Stomach (tissue), 8 donors: ENCODE measurements at regions not wholly inside any gene's neighbourhood (a gene's known extent, or its start where the extent isn't known, plus 50 kb on each side); places are given as distances from the start of the nearest gene placed in this dataset.

ENCODE experiments used
- DNase-seq, 2 donors: peaks; one replicate each; pipeline versions ENCODE4 v3.0.0 to v3.0.0-alpha.2; 2013 to 2019
- H3K27ac ChIP-seq, 5 donors: fragments of 200-600 bp in 4 of 5; sonication (generic) in 4 of 5; one replicate each; pipeline ENCODE4 v1.5.1; 2013 to 2019; ENCODE audit warnings: mild to moderate bottlenecking in 1 of 5, moderate library complexity in 1 of 5
- H3K27me3 ChIP-seq, 3 donors: fragments of 200-600 bp; sonication (generic); one replicate each; pipeline ENCODE4 v1.5.1; 2017 to 2019; ENCODE audit warnings: mixed run types in 1 of 3
- H3K36me3 ChIP-seq, 4 donors: fragments of 200-600 bp; sonication (generic); 1 replicate in 3 of 4; 2 replicates in 1 of 4; pipeline ENCODE4 v1.5.1; 2016 to 2019
- H3K4me1 ChIP-seq, 4 donors: fragments of 200-600 bp; sonication (generic); one replicate each; pipeline ENCODE4 v1.5.1; 2016 to 2019
- H3K4me3 ChIP-seq, 4 donors: fragments of 200-600 bp; sonication (generic) in 3 of 4; one replicate each; pipeline ENCODE4 v1.5.1; 2016 to 2019; ENCODE audit warnings: mild to moderate bottlenecking in 1 of 4
- H3K9me3 ChIP-seq, 4 donors: fragments of 200-600 bp; sonication (generic); one replicate each; pipeline ENCODE4 v1.5.1; 2016 to 2019
- EP300 ChIP-seq: sonication (generic); formaldehyde crosslinking; IDR thresholded peaks from one replicate; pipeline ENCODE4 v1.6.1; 2017; ENCODE audit warnings: antibody characterized with exemption
- POLR2A ChIP-seq, 4 donors: fragments of 450-650 bp; IDR thresholded peaks; one replicate each; pipeline ENCODE4 v1.6.1; 2016; ENCODE audit warnings: antibody characterized with exemption in 4 of 4, control low read depth in 2 of 4, mild to moderate bottlenecking in 1 of 4, moderate library complexity in 1 of 4
- POLR2AphosphoS5 ChIP-seq, 3 donors: sonication (generic); formaldehyde crosslinking; IDR thresholded peaks; one replicate each; pipeline ENCODE4 v1.6.1; 2016; ENCODE audit warnings: antibody characterized with exemption in 3 of 3
- WGBS, 5 donors: extraction: QIAGEN DNeasy Blood & Tissue Kit in 3 of 5; methylation state at CpG; one replicate each; pipeline versions ENCODE4 v1.1.5 to v1.1.7; 2013 to 2018; 5-methylcytosine and 5-hydroxymethylcytosine counted together
- intact Hi-C: fragments of 100-400 bp; cut with DNase I; formaldehyde crosslinking; loops from one replicate; pipeline ENCODE4 v1.15.1; 2023; ENCODE audit warnings: low total_unique reads
- TF ChIP-seq, protein P1 (sequence below), 7 experiments: fragments of 450-650 bp in 4 of 7; fragments of 200-600 bp in 3 of 7; sonication (generic) in 3 of 7; IDR thresholded peaks; one replicate each; pipeline ENCODE4 v1.5.1; 2016 to 2019; ENCODE audit warnings: antibody characterized with exemption in 7 of 7, control low read depth in 2 of 7, mild to moderate bottlenecking in 1 of 7
- donor health status: healthy with polysubstance abuse.
- donor health status: Bipolar disorder and iron deficiency.
- donor health status: healthy.

DNA sequence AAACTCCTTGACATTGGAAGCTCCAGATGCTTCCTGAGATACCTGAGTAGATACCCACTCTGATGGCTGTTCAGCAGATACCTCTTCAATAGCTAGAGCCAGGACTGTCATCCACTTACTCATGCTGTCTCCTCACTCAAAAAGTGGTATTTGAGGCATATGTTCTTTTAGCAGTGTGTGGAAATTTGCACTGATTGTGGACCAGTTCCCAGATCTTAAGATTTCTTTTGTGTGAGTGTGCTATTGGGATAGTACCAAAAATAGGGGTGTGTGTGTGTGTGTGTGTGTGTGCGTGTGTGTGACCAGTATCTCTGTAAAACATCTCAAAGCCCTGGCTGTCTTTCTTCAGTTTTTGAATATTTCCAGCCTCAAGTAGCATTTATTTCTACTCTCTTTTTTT is 108.3 kb downstream of the SLITRK5 start:
- H3K27ac ChIP-seq: no peak overlapping the region
- no peak overlapping the region for H3K4me3 ChIP-seq
- no peaks in the 10 kb centered on the region for H3K4me1 ChIP-seq
- no peaks in the 10 kb centered on the region for H3K27me3 ChIP-seq
- WGBS, 5 donors: 71 to 89% (median 79%) methylated on average over 1 of the region's 1 CpG
- intact Hi-C loops: no loop called here
- no peaks in the 10 kb centered on the region for H3K36me3 ChIP-seq
- TF ChIP-seq EP300 (no peak), POLR2AphosphoS5 (IDR thresholded peaks at IDR 0.05) (no peak), POLR2A (IDR thresholded peaks at IDR 0.05) (no peak)
- TF ChIP-seq, protein P1, sequence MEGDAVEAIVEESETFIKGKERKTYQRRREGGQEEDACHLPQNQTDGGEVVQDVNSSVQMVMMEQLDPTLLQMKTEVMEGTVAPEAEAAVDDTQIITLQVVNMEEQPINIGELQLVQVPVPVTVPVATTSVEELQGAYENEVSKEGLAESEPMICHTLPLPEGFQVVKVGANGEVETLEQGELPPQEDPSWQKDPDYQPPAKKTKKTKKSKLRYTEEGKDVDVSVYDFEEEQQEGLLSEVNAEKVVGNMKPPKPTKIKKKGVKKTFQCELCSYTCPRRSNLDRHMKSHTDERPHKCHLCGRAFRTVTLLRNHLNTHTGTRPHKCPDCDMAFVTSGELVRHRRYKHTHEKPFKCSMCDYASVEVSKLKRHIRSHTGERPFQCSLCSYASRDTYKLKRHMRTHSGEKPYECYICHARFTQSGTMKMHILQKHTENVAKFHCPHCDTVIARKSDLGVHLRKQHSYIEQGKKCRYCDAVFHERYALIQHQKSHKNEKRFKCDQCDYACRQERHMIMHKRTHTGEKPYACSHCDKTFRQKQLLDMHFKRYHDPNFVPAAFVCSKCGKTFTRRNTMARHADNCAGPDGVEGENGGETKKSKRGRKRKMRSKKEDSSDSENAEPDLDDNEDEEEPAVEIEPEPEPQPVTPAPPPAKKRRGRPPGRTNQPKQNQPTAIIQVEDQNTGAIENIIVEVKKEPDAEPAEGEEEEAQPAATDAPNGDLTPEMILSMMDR (IDR thresholded peaks at IDR 0.05): no peak
- H3K9me3 ChIP-seq: no peaks in the 10 kb centered on the region
- peak in 1 of 2 donors; percentile 20 for DNase-seq

DNA sequence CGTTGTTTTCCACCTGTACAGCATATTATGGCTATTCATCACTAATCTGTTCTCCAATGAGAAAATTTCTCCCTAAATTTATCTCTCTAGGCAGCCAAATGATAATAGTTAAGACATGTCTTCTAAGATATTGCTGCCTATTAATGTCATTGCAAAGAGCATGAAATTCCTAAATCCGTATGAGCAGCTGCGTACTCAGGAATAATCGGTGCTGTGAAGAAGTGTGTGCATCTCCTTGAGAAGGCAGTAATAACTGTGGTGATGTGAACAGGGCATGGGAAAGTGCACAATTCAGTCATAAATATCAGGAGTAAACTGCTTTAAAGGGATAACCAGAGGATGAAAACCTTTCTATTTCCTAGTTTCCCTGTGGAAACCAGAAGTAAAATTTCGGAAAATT is 112.2 kb downstream of the SLITRK5 start:
- H3K4me1 ChIP-seq: no peaks in the 10 kb centered on the region
- TF ChIP-seq POLR2A (IDR thresholded peaks at IDR 0.05): no peak
- TF ChIP-seq, protein P1 (IDR thresholded peaks at IDR 0.05): no peak
- TF ChIP-seq POLR2AphosphoS5 (IDR thresholded peaks at IDR 0.05): no peak
- no peak for TF ChIP-seq EP300
- no peaks in the 10 kb centered on the region for H3K36me3 ChIP-seq
- H3K9me3 ChIP-seq: no peaks in the 10 kb centered on the region
- no peak for DNase-seq
- H3K27ac ChIP-seq: no peak overlapping the region
- H3K27me3 ChIP-seq: no peaks in the 10 kb centered on the region
- intact Hi-C loops: no loop called here
- WGBS, 5 donors: 81 to 89% (median 84%) methylated on average over 5 of the region's 5 CpGs
- no peak overlapping the region for H3K4me3 ChIP-seq

DNA sequence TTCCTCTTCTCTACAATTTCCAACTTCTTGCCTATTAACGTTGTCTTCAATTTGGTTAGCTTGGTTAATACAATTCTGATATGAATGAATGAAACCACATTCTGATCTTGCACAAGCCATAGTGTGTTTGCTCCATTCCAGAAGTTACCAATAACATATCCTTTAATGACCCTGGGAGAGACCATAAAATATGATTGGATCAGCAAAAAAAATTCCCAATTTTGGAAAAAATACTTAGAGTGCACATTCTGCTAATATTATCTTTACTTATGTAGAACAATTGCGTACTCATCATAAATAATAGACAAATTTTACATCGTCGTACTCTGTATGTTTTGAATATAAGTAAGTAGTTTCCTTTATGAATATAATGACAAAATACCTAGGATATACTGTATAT is 117.2 kb downstream of the SLITRK5 start:
- Histone ChIP-seq H3K36me3 (no peaks in the 10 kb centered on the region), H3K9me3 (no peaks in the 10 kb centered on the region), H3K27ac (no peak overlapping the region), H3K4me3 (no peak overlapping the region), H3K4me1 (no peaks in the 10 kb centered on the region), H3K27me3 (no peaks in the 10 kb centered on the region)
- 87 to 89% (median 87%) methylated on average over 4 of the region's 4 CpGs for WGBS, 5 donors
- intact Hi-C loops: no loop called here
- no peak for DNase-seq
- no peak for TF ChIP-seq POLR2A (IDR thresholded peaks at IDR 0.05)
- no peak for TF ChIP-seq EP300
- TF ChIP-seq POLR2AphosphoS5 (IDR thresholded peaks at IDR 0.05): no peak
- TF ChIP-seq, protein P1 (IDR thresholded peaks at IDR 0.05): no peak

DNA sequence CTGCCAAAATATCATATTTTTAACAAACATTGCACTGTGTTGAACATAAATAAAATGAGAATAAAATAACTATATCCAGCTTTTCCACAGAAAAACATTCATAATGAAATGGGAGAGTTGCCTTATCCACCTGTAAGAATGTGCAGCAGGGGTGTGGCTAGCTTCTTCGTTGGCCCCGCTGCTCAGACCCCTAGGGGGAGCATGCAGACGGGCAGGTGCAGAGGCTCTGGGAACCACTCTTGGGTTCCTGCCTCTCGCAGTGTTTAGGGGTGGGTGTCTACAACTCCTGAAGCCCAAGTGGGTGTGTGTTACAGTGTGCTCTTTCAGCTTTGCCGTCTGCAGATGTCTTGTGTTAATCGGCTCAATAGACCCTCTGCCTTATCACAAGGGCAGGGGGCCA is 121.7 kb downstream of the SLITRK5 start:
- no peak for TF ChIP-seq EP300
- no peak for TF ChIP-seq POLR2AphosphoS5 (IDR thresholded peaks at IDR 0.05)
- TF ChIP-seq, protein P1 (IDR thresholded peaks at IDR 0.05): no peak
- 59 to 65% (median 62%) methylated on average over 6 of the region's 6 CpGs for WGBS, 5 donors
- intact Hi-C loops: no loop called here

More for the DNA sequence above, 121.7 kb downstream of the SLITRK5 start:
- H3K4me3 ChIP-seq: no peak overlapping the region
- H3K4me1 ChIP-seq: no peaks in the 10 kb centered on the region
- no peaks in the 10 kb centered on the region for H3K36me3 ChIP-seq
- H3K27me3 ChIP-seq: no peaks in the 10 kb centered on the region
- H3K27ac ChIP-seq: no peak overlapping the region
- DNase-seq: no peak
- H3K9me3 ChIP-seq: no peaks in the 10 kb centered on the region
